Neural progenitor cell (in vitro differentiated cells): ENCODE measurements at regions not wholly inside any gene's neighbourhood (a gene's known extent, or its start where the extent isn't known, plus 50 kb on each side); places are given as distances from the start of the nearest gene placed in this dataset.
A peak's percentile ranks its signal among the peaks of the same experiment; 100 is the strongest.

Source experiments
- DNase-seq: peaks from one replicate; pipeline ENCODE4 v3.0.0-alpha.2; 2016; ENCODE audit warnings: low spot score
- H2AFZ ChIP-seq: fragments of 200-600 bp; sonication (generic); replicated peaks from 2 replicates; pipeline ENCODE4 v1.6.1; 2016; ENCODE audit warnings: antibody characterized with exemption
- H3F3A ChIP-seq: fragments of 200-600 bp; sonication (generic); 2 replicates; pipeline ENCODE4 v1.6.1; 2016; ENCODE audit warnings: antibody characterized with exemption, low read depth
- H3K27ac ChIP-seq: fragments of 200-600 bp; sonication (generic); 2 replicates; pipeline ENCODE4 v1.5.1; 2016; ENCODE audit warnings: mild to moderate bottlenecking
- H3K27me3 ChIP-seq: fragments of 200-600 bp; sonication (generic); 2 replicates; pipeline ENCODE4 v1.6.1; 2016; ENCODE audit warnings: mild to moderate bottlenecking, moderate library complexity
- H3K36me3 ChIP-seq: fragments of 200-600 bp; sonication (generic); 2 replicates; pipeline ENCODE4 v1.5.1; 2016
- H3K4me1 ChIP-seq: fragments of 200-600 bp; sonication (generic); 2 replicates; pipeline ENCODE4 v1.6.1; 2016; ENCODE audit warnings: mixed run types
- H3K4me2 ChIP-seq: fragments of 200-600 bp; sonication (generic); 2 replicates; pipeline ENCODE4 v1.6.1; 2016
- H3K4me3 ChIP-seq: fragments of 200-600 bp; sonication (generic); 2 replicates; pipeline ENCODE4 v1.5.1; 2016
- H3K79me2 ChIP-seq: fragments of 200-600 bp; sonication (generic); 2 replicates; pipeline ENCODE4 v1.6.1; 2016; ENCODE audit warnings: low read depth
- H3K9ac ChIP-seq: fragments of 200-600 bp; sonication (generic); 2 replicates; pipeline ENCODE4 v1.6.1; 2016
- H3K9me3 ChIP-seq: fragments of 200-600 bp; sonication (generic); 2 replicates; pipeline ENCODE4 v1.5.1; 2016; ENCODE audit warnings: low read depth
- H4K20me1 ChIP-seq: fragments of 200-600 bp; sonication (generic); 2 replicates; pipeline ENCODE4 v1.6.1; 2016; ENCODE audit warnings: low read depth
- H3K27ac Mint-ChIP-seq: 3 replicates; pipeline ENCODE4 v1.8.0; 2021; ENCODE audit warnings: mixed read lengths
- H3K27me3 Mint-ChIP-seq: 2 replicates; pipeline ENCODE4 v1.8.0; 2022; ENCODE audit warnings: low read depth, mild to moderate bottlenecking, inconsistent platforms, moderate library complexity, mixed read lengths; ENCODE audit not compliant: insufficient read depth
- H3K36me3 Mint-ChIP-seq: 3 replicates; pipeline ENCODE4 v1.8.0; 2021; ENCODE audit warnings: mixed read lengths
- H3K4me1 Mint-ChIP-seq: 3 replicates; pipeline ENCODE4 v1.8.0; 2021; ENCODE audit warnings: mixed read lengths
- H3K4me3 Mint-ChIP-seq: 3 replicates; pipeline ENCODE4 v1.8.0; 2021; ENCODE audit warnings: mild to moderate bottlenecking, moderate library complexity, mixed read lengths
- H3K9me3 Mint-ChIP-seq: 3 replicates; pipeline ENCODE4 v1.8.0; 2020; ENCODE audit warnings: mixed read lengths
- CTCF ChIP-seq: fragments of 200-600 bp; sonication (generic); IDR thresholded peaks from 2 replicates; pipeline ENCODE4 v1.5.1; 2017; ENCODE audit warnings: antibody characterized with exemption, mild to moderate bottlenecking
- EZH2 ChIP-seq: fragments of 200-600 bp; sonication (generic); IDR thresholded peaks from 2 replicates; pipeline ENCODE4 v1.6.1; 2017; ENCODE audit warnings: antibody characterized with exemption, mild to moderate bottlenecking, moderate library complexity
- EZH2phosphoT487 ChIP-seq: fragments of 200-600 bp; sonication (generic); IDR thresholded peaks from 2 replicates; pipeline ENCODE4 v1.6.1; 2017; ENCODE audit warnings: antibody characterized with exemption

- Histone ChIP-seq H2AFZ (peak overlapping the region; percentile 54), H3K79me2 (no peaks in the 10 kb centered on the region), H3K4me1 (peaks cover 12% of the 10 kb centered on the region), H3K4me2 (no peak overlapping the region), H3K36me3 (no peaks in the 10 kb centered on the region), H3K9me3 (no peaks in the 10 kb centered on the region), H3K4me3 (no peak overlapping the region), H3F3A (peaks cover 21% of the 10 kb centered on the region), H4K20me1 (no peaks in the 10 kb centered on the region), H3K9ac (no peak overlapping the region), H3K27me3 (no peaks in the 10 kb centered on the region), H3K27ac (no peak overlapping the region)
- no peak for DNase-seq
- no peaks in the 10 kb centered on the region for H3K27me3 Mint-ChIP-seq
- no peak overlapping the region for H3K27ac Mint-ChIP-seq
- H3K9me3 Mint-ChIP-seq: no peaks in the 10 kb centered on the region
- TF ChIP-seq EZH2: no peak
- no peak for TF ChIP-seq EZH2phosphoT487
- TF ChIP-seq CTCF: no peak
- peaks cover 20% of the 10 kb centered on the region for H3K4me1 Mint-ChIP-seq
- H3K36me3 Mint-ChIP-seq: no peaks in the 10 kb centered on the region
- H3K4me3 Mint-ChIP-seq: no peak overlapping the region
Measured at GRCh38 chr18:1999387-1999786, 571.9 kb downstream of the METTL4 start.

GRCh38 chr18:2002151-2002550, 569.2 kb downstream of the METTL4 start:
- H3K27ac ChIP-seq: peak overlapping the region; percentile 86
- H4K20me1 ChIP-seq: no peaks in the 10 kb centered on the region
- Mint-ChIP-seq H3K27me3 (no peaks in the 10 kb centered on the region), H3K27ac (no peak overlapping the region), H3K4me3 (no peak overlapping the region), H3K4me1 (peaks cover 17% of the 10 kb centered on the region), H3K36me3 (no peaks in the 10 kb centered on the region), H3K9me3 (no peaks in the 10 kb centered on the region)
- H3K9me3 ChIP-seq: no peaks in the 10 kb centered on the region
- H3K79me2 ChIP-seq: no peaks in the 10 kb centered on the region
- H3K4me3 ChIP-seq: no peak overlapping the region
- TF ChIP-seq EZH2 (no peak), EZH2phosphoT487 (no peak), CTCF (no peak)
- peak; percentile 46 for DNase-seq
- H3K36me3 ChIP-seq: no peaks in the 10 kb centered on the region
- H3F3A ChIP-seq: peaks cover 21% of the 10 kb centered on the region
- peak overlapping the region; percentile 74 for H2AFZ ChIP-seq
- no peaks in the 10 kb centered on the region for H3K27me3 ChIP-seq
- no peak overlapping the region for H3K9ac ChIP-seq
- H3K4me1 ChIP-seq: peaks cover 12% of the 10 kb centered on the region
- H3K4me2 ChIP-seq: peak overlapping the region; percentile 19

GRCh38 chr18:2002604-2003003, 568.7 kb downstream of the METTL4 start:
- no peak overlapping the region for H3K27ac Mint-ChIP-seq
- no peaks in the 10 kb centered on the region for H3K79me2 ChIP-seq
- H3K4me3 ChIP-seq: no peak overlapping the region
- TF ChIP-seq CTCF: no peak
- no peak for TF ChIP-seq EZH2
- no peak for TF ChIP-seq EZH2phosphoT487
- H3K4me2 ChIP-seq: peak overlapping the region; percentile 19
- H3K36me3 ChIP-seq: no peaks in the 10 kb centered on the region
- H3K9me3 ChIP-seq: no peaks in the 10 kb centered on the region
- peaks cover 17% of the 10 kb centered on the region for H3K4me1 Mint-ChIP-seq
- no peaks in the 10 kb centered on the region for H3K9me3 Mint-ChIP-seq
- peaks cover 12% of the 10 kb centered on the region for H3K4me1 ChIP-seq
- H3K4me3 Mint-ChIP-seq: no peak overlapping the region
- no peaks in the 10 kb centered on the region for H3K27me3 Mint-ChIP-seq
- DNase-seq: peak; percentile 45
- H4K20me1 ChIP-seq: no peaks in the 10 kb centered on the region
- H3F3A ChIP-seq: peaks cover 21% of the 10 kb centered on the region
- no peaks in the 10 kb centered on the region for H3K36me3 Mint-ChIP-seq
- H3K27me3 ChIP-seq: no peaks in the 10 kb centered on the region
- peak overlapping the region; percentile 74 for H2AFZ ChIP-seq
- no peak overlapping the region for H3K9ac ChIP-seq
- peak overlapping the region; percentile 86 for H3K27ac ChIP-seq
